ENCODE measurements at regions not wholly inside any gene's neighbourhood (a gene's known extent, or its start where the extent isn't known, plus 50 kb on each side); places are given as distances from the start of the nearest gene placed in this dataset.

GRCh38 chr10:83677795-83678194, 461.5 kb upstream of the GHITM start:
- TF ChIP-seq CTCF (IDR thresholded peaks at IDR 0.05) (no peak), POLR2A (IDR thresholded peaks at IDR 0.05) (no peak)
